ENCODE measurements at regions not wholly inside any gene's neighbourhood (a gene's known extent, or its start where the extent isn't known, plus 50 kb on each side); places are given as distances from the start of the nearest gene placed in this dataset.
"Not testable (repeated sequence)": the region's sequence is repeated elsewhere in the genome, so short reads cannot be mapped to it uniquely, and the experiment has no call there.

- not testable (repeated sequence) for H3K27me3 Mint-ChIP-seq; DNase-seq (ENCODE audit: low spot score in 2 of 2); H3K4me3 Mint-ChIP-seq; ATAC-seq (ENCODE audit: low read depth); H3K4me1 Mint-ChIP-seq; H3K27ac Mint-ChIP-seq; H3K9me3 Mint-ChIP-seq; H3K36me3 Mint-ChIP-seq
Measured at GRCh38 chr2:87495455-87495854, 252.4 kb upstream of the PLGLB2 start.

- not testable (repeated sequence) for H3K9me3 Mint-ChIP-seq, H3K27ac Mint-ChIP-seq, H3K4me3 Mint-ChIP-seq, H3K27me3 Mint-ChIP-seq, H3K36me3 Mint-ChIP-seq, H3K4me1 Mint-ChIP-seq
- ATAC-seq (ENCODE audit: low read depth) (peak; percentile 94), DNase-seq (ENCODE audit: low spot score in 2 of 2) (peak in 1 of 2 donors; percentile 34)
Measured at GRCh38 chr2:87496036-87497006, 251.6 kb upstream of the PLGLB2 start.

GRCh38 chr2:87497135-87497534 lies 250.8 kb upstream of the PLGLB2 start:
- not testable (repeated sequence) for H3K9me3 Mint-ChIP-seq; H3K27me3 Mint-ChIP-seq; H3K4me3 Mint-ChIP-seq; ATAC-seq (ENCODE audit: low read depth); H3K4me1 Mint-ChIP-seq; H3K36me3 Mint-ChIP-seq; H3K27ac Mint-ChIP-seq; DNase-seq (ENCODE audit: low spot score in 2 of 2)

GRCh38 chr2:87497700-87498099 lies 250.2 kb upstream of the PLGLB2 start:
- not testable (repeated sequence) for H3K4me1 Mint-ChIP-seq; H3K9me3 Mint-ChIP-seq; H3K27me3 Mint-ChIP-seq; DNase-seq (ENCODE audit: low spot score in 2 of 2); H3K36me3 Mint-ChIP-seq; H3K27ac Mint-ChIP-seq; H3K4me3 Mint-ChIP-seq; ATAC-seq (ENCODE audit: low read depth)

- H3K27ac Mint-ChIP-seq, result peak overlapping the region; percentile 81
- not testable (repeated sequence) for DNase-seq (ENCODE audit: low spot score in 2 of 2); H3K4me1 Mint-ChIP-seq; H3K36me3 Mint-ChIP-seq; H3K27me3 Mint-ChIP-seq; H3K9me3 Mint-ChIP-seq; ATAC-seq (ENCODE audit: low read depth)
- peak overlapping the region; percentile 17 for H3K4me3 Mint-ChIP-seq
Measured at GRCh38 chr2:87498169-87498853, 249.6 kb upstream of the PLGLB2 start.

GRCh38 chr2:87498854-87499238 lies 249.0 kb upstream of the PLGLB2 start:
- H3K4me1 Mint-ChIP-seq; DNase-seq (ENCODE audit: low spot score in 2 of 2); H3K9me3 Mint-ChIP-seq; H3K27me3 Mint-ChIP-seq; H3K36me3 Mint-ChIP-seq; ATAC-seq (ENCODE audit: low read depth); H3K4me3 Mint-ChIP-seq: not testable (repeated sequence)
- H3K27ac Mint-ChIP-seq, result peak overlapping the region; percentile 81

- DNase-seq (ENCODE audit: low spot score in 2 of 2); H3K4me1 Mint-ChIP-seq; H3K4me3 Mint-ChIP-seq; H3K36me3 Mint-ChIP-seq; H3K9me3 Mint-ChIP-seq; H3K27me3 Mint-ChIP-seq: not testable (repeated sequence)
- peak overlapping the region; percentile 85 for H3K27ac Mint-ChIP-seq
- ATAC-seq (ENCODE audit: low read depth), result peak; percentile 26
Measured at GRCh38 chr2:87499860-87500259, 248.0 kb upstream of the PLGLB2 start.

GRCh38 chr2:87500421-87500820 lies 247.5 kb upstream of the PLGLB2 start:
- not testable (repeated sequence) for H3K4me1 Mint-ChIP-seq; DNase-seq (ENCODE audit: low spot score in 2 of 2); H3K9me3 Mint-ChIP-seq; ATAC-seq (ENCODE audit: low read depth); H3K27me3 Mint-ChIP-seq; H3K36me3 Mint-ChIP-seq
- H3K27ac Mint-ChIP-seq, result peak overlapping the region; percentile 85
- H3K4me3 Mint-ChIP-seq, result peak overlapping the region; percentile 11

GRCh38 chr2:87500951-87501350 lies 246.9 kb upstream of the PLGLB2 start:
- not testable (repeated sequence) for H3K4me1 Mint-ChIP-seq; ATAC-seq (ENCODE audit: low read depth); H3K4me3 Mint-ChIP-seq; DNase-seq (ENCODE audit: low spot score in 2 of 2); H3K9me3 Mint-ChIP-seq; H3K36me3 Mint-ChIP-seq; H3K27me3 Mint-ChIP-seq
- peak overlapping the region; percentile 85 for H3K27ac Mint-ChIP-seq

GRCh38 chr2:87502948-87503347 lies 244.9 kb upstream of the PLGLB2 start:
- not testable (repeated sequence) for ATAC-seq (ENCODE audit: low read depth); H3K4me1 Mint-ChIP-seq; H3K4me3 Mint-ChIP-seq; H3K36me3 Mint-ChIP-seq; H3K9me3 Mint-ChIP-seq; DNase-seq (ENCODE audit: low spot score in 2 of 2); H3K27me3 Mint-ChIP-seq; H3K27ac Mint-ChIP-seq

- H3K9me3 Mint-ChIP-seq; H3K27me3 Mint-ChIP-seq; H3K27ac Mint-ChIP-seq; DNase-seq (ENCODE audit: low spot score in 2 of 2); H3K4me1 Mint-ChIP-seq; ATAC-seq (ENCODE audit: low read depth); H3K36me3 Mint-ChIP-seq; H3K4me3 Mint-ChIP-seq: not testable (repeated sequence)
Measured at GRCh38 chr2:87505239-87505638, 242.6 kb upstream of the PLGLB2 start.

- H3K9me3 Mint-ChIP-seq; H3K4me3 Mint-ChIP-seq; ATAC-seq (ENCODE audit: low read depth); H3K4me1 Mint-ChIP-seq; H3K27me3 Mint-ChIP-seq; DNase-seq (ENCODE audit: low spot score in 2 of 2); H3K36me3 Mint-ChIP-seq; H3K27ac Mint-ChIP-seq: not testable (repeated sequence)
Measured at GRCh38 chr2:87505909-87506308, 242.0 kb upstream of the PLGLB2 start.

GRCh38 chr2:87507378-87508348 lies 240.2 kb upstream of the PLGLB2 start:
- H3K4me3 Mint-ChIP-seq, H3K27me3 Mint-ChIP-seq, H3K36me3 Mint-ChIP-seq, H3K4me1 Mint-ChIP-seq, H3K9me3 Mint-ChIP-seq: not testable (repeated sequence)
- ATAC-seq (ENCODE audit: low read depth), result peak; percentile 83
- DNase-seq (ENCODE audit: low spot score in 2 of 2), result peak in 1 of 2 donors; percentile 41
- peak overlapping the region; percentile 92 for H3K27ac Mint-ChIP-seq
